ENCODE measurements at regions not wholly inside any gene's neighbourhood (a gene's known extent, or its start where the extent isn't known, plus 50 kb on each side); places are given as distances from the start of the nearest gene placed in this dataset.
A peak's percentile ranks its signal among the peaks of the same experiment; 100 is the strongest.

DNA sequence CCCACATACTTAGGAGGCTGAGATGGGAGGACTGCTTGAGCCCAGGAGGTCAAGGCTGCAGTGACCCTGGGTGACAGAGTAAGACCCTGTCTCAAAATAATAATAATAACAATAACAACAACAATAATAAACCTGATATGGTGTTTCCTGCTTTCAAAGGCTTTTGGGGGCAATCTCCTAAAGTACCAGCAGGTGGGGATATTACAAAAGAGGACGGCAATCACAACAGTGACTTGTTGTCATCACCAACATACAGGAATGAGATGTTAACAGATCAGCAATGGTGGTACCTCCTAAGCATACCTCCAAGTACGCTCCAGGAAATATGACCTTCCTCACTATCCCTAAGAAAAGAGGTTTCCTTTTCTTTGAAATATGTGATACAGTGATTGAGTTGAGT lies 91.1 kb upstream of the RNF180 start:
- H2AK5ac ChIP-seq (ENCODE audit: low read depth, low read length): no peak overlapping the region
- POLR2A ChIA-PET (ENCODE audit: partially characterized antibody): no interaction called here
- no peak overlapping the region for H3K14ac ChIP-seq (ENCODE audit: insufficient read length)
- H3K4me3 ChIP-seq (ENCODE audit: extremely low read depth in 1 of 4, insufficient read depth in 2 of 4, low read depth in 3 of 4, low read length in 4 of 4): no peak overlapping the region
- no peak overlapping the region for H2BK20ac ChIP-seq (ENCODE audit: low read length)
- H3K4me1 ChIP-seq (replicated peaks in 1 of 4; ENCODE audit: control insufficient read depth in 3 of 4, insufficient read depth in 4 of 4, low read length in 3 of 4): no peaks in the 10 kb centered on the region
- no peak overlapping the region for H4K91ac ChIP-seq (replicated peaks; ENCODE audit: insufficient read length, low read length)
- no peak overlapping the region for H3K56ac ChIP-seq (replicated peaks; ENCODE audit: insufficient read length, low read depth, low read length)
- no peaks in the 10 kb centered on the region for H3K36me3 ChIP-seq (ENCODE audit: control insufficient read depth in 2 of 4, insufficient read depth in 4 of 4, low read length in 3 of 4)
- peak; percentile 90 for FAIRE-seq
- H3K9ac ChIP-seq (replicated peaks in 1 of 4; ENCODE audit: extremely low read depth in 1 of 4, low read depth in 3 of 4, low read length in 3 of 4): no peak overlapping the region
- peak in 1 of 2 experiments; percentile 49 for DNase-seq (ENCODE audit: low read depth in 1 of 2, low spot score in 2 of 2)
- H2BK12ac ChIP-seq (ENCODE audit: low read depth, low read length): no peak overlapping the region
- no peak overlapping the region for H2BK5ac ChIP-seq (ENCODE audit: low read depth, low read length)
- H4K5ac ChIP-seq (ENCODE audit: insufficient read length, low read depth, low read length): no peak overlapping the region
- no peak overlapping the region for H3K4ac ChIP-seq (replicated peaks; ENCODE audit: insufficient read length, low read depth, low read length)
- no peaks in the 10 kb centered on the region for H3K9me3 ChIP-seq (ENCODE audit: insufficient read depth in 2 of 2, low read depth in 1 of 2, low read length in 1 of 2)
- no peaks in the 10 kb centered on the region for H4K20me1 ChIP-seq (replicated peaks in 1 of 2; ENCODE audit: control insufficient read depth in 1 of 2, insufficient read depth in 2 of 2, low read length in 2 of 2)
- H2AFZ ChIP-seq (ENCODE audit: low read length): no peak overlapping the region
- no peaks in the 10 kb centered on the region for H3K79me2 ChIP-seq (ENCODE audit: control insufficient read depth in 1 of 2, insufficient read depth in 2 of 2, low read length in 2 of 2)
- no peaks in the 10 kb centered on the region for H3K27me3 ChIP-seq (replicated peaks in 1 of 4; ENCODE audit: control insufficient read depth in 3 of 4, extremely low read depth in 1 of 4, insufficient read depth in 3 of 4, low read length in 3 of 4)
- no peak overlapping the region for H3K4me2 ChIP-seq (ENCODE audit: insufficient read depth in 1 of 2, low read depth in 2 of 2, low read length in 2 of 2)
- TF ChIP-seq RAD21 (IDR thresholded peaks at IDR 0.05 in 1 of 2, conservative IDR thresholded peaks at IDR 0.05 in 1 of 2; ENCODE audit: low read depth in 2 of 2, low read length in 2 of 2) (peak; percentile 78 to 81), YY1 (IDR thresholded peaks at IDR 0.05; ENCODE audit: low read depth, low read length) (peak; percentile 17; the same call in 1 of the 2 replicates), SP2 (IDR thresholded peaks at IDR 0.05; ENCODE audit: low read length) (no peak), CTBP2 (IDR thresholded peaks at IDR 0.05; ENCODE audit: borderline replicate concordance, insufficient read depth, insufficient read length, low read length) (no peak)
- TF ChIP-seq, protein P1, sequence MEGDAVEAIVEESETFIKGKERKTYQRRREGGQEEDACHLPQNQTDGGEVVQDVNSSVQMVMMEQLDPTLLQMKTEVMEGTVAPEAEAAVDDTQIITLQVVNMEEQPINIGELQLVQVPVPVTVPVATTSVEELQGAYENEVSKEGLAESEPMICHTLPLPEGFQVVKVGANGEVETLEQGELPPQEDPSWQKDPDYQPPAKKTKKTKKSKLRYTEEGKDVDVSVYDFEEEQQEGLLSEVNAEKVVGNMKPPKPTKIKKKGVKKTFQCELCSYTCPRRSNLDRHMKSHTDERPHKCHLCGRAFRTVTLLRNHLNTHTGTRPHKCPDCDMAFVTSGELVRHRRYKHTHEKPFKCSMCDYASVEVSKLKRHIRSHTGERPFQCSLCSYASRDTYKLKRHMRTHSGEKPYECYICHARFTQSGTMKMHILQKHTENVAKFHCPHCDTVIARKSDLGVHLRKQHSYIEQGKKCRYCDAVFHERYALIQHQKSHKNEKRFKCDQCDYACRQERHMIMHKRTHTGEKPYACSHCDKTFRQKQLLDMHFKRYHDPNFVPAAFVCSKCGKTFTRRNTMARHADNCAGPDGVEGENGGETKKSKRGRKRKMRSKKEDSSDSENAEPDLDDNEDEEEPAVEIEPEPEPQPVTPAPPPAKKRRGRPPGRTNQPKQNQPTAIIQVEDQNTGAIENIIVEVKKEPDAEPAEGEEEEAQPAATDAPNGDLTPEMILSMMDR (IDR thresholded peaks at IDR 0.05; ENCODE audit: control extremely low read depth in 1 of 3, insufficient read depth in 1 of 3, low read depth in 1 of 3, low read length in 3 of 3): peak in 2 of 3 experiments; percentile 53 to 71; a peak in 3 of 4 replicates
- no peak overlapping the region for H3K27ac ChIP-seq (ENCODE audit: low read depth, low read length)
- no peak overlapping the region for H2BK15ac ChIP-seq (ENCODE audit: low read length)
- H4K8ac ChIP-seq (ENCODE audit: extremely low read depth, insufficient read depth, low read length): no peak overlapping the region
- no peak overlapping the region for H3K23ac ChIP-seq (ENCODE audit: insufficient read length)
- no peak overlapping the region for H2BK120ac ChIP-seq (replicated peaks; ENCODE audit: low read depth, low read length)
- 56% methylated on average over 2 of the region's 2 CpGs; no CpG with 5 or more reads in 1 of the 2 experiments for WGBS, 2 experiments (ENCODE audit: extremely low coverage in 1 of 2, insufficient coverage in 1 of 2, insufficient read length in 1 of 2, insufficient replicate concordance in 2 of 2, low coverage in 1 of 2, low lambda C conversion rate in 2 of 2, missing lambda C conversion rate in 1 of 2)
- H3K79me1 ChIP-seq (ENCODE audit: low read depth, low read length): no peaks in the 10 kb centered on the region
- no peak overlapping the region for H3K18ac ChIP-seq (ENCODE audit: extremely low read depth, low read length)
- CTCF ChIA-PET (ENCODE audit: partially characterized antibody): interaction anchor here (0.7 to 2.8 kb wide), 4 partner anchors 44 to 617 kb away, joined by 3 to 7 read pairs (median 3); no protein-coding TSS in a partner anchor
- H3K23me2 ChIP-seq (ENCODE audit: low read depth, low read length): no peaks in the 10 kb centered on the region
